Epithelial cell of prostate (primary cell): ENCODE measurements at regions not wholly inside any gene's neighbourhood (a gene's known extent, or its start where the extent isn't known, plus 50 kb on each side); places are given as distances from the start of the nearest gene placed in this dataset.

Experiments used
- DNase-seq: peaks from one replicate; pipeline ENCODE4 v3.0.0-alpha.2; 2011; ENCODE audit warnings: low read depth, low spot score
- H3K27ac ChIP-seq: fragments of 450-650 bp; 2 replicates; pipeline ENCODE4 v1.5.1; 2017; ENCODE audit warnings: mild to moderate bottlenecking

DNA sequence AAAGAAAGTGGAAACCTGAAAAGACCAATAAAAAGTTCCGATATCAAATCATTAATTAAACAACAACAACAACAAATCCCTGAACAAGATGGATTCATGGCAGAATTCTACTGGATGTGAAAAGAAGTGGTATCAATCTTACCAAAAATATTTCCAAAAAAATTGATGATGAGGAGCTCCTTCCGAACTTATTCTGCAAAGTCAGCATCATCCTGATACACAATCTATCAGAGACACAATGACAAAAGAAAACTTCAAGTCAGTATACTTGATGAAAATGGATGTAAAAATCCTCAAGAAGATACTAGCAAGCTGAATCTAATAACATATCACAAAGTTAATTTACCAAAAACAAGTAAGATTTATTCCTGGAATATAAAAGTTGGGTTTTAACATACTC lies 881.8 kb downstream of the SI start:
- no peak for DNase-seq
- H3K27ac ChIP-seq: no peak overlapping the region

DNA sequence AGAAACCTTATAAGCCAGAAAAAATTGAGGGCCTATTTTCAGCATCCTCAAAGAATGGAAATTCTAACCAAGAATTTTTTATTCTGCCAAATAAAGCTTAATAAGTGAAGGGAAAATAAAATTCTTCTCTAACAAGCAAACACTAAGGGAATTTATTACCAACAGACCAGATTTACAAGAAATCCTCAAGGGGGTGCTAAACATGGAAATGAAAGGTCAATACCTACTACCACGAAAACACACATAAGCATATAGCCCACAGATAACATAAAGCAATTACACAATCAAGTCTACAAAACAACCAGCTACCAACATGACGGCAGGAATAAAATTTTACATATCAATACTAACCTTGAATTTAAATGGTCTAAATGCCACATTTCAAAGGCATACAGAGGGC lies 883.5 kb downstream of the SI start:
- no peak for DNase-seq
- H3K27ac ChIP-seq: no peak overlapping the region

DNA sequence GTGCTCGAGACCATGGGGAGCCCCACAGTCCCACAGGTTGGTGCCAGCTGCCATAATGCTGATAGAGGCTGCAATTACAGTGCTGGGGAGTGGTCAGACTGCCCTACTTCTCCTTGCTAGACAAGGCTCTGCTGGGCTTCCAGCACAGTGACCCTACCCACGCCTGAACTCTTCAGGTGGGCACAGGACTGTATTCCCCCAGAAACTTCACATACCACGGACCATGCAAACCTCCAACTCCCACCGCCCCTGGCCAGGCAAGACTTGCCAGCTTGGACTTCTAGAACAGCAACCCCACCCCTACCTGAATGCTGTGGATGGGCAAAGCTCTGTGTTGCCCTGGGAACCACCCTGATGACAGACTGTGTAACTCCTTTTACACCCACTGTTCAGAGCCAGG lies 885.3 kb downstream of the SI start:
- H3K27ac ChIP-seq: no peak overlapping the region
- DNase-seq: no peak

DNA sequence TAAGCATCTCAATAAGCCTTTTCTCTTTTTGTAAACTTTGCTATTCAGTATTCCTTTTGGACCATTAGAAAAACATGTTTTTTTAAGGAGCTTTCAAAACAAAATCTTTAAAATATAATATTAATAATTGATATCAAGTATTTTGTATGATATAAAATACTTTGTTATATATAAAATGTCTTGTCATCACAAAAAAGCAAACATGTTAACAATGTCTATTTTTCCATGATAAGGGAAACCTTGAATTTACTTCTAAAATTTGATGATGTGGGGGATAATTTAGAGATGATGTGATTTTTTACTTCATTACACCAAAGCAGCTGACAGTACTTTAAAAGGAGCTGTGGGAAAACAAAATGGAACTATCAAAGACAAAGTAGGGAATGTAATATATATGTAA lies 887.7 kb downstream of the SI start:
- no peak overlapping the region for H3K27ac ChIP-seq
- DNase-seq: no peak

DNA sequence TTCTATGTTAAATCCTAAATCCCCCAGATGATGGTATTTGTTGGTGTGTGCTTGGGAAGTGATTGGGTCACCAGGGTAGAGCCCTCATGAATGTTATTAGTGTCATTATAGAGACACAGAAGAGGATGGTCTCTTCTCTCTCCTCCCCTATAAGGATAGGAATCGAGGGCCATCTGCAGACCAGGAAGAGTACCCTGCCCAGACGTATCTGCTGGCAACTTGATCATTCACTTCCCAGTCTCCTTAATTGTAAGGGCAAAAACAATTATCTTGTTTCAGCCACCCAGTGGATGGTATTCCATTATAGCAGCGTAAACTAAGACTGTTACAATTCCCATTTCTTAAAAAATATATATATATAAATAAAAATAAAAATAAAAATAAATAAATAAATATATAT lies 892.2 kb downstream of the SI start:
- H3K27ac ChIP-seq: no peak overlapping the region
- DNase-seq: no peak

DNA sequence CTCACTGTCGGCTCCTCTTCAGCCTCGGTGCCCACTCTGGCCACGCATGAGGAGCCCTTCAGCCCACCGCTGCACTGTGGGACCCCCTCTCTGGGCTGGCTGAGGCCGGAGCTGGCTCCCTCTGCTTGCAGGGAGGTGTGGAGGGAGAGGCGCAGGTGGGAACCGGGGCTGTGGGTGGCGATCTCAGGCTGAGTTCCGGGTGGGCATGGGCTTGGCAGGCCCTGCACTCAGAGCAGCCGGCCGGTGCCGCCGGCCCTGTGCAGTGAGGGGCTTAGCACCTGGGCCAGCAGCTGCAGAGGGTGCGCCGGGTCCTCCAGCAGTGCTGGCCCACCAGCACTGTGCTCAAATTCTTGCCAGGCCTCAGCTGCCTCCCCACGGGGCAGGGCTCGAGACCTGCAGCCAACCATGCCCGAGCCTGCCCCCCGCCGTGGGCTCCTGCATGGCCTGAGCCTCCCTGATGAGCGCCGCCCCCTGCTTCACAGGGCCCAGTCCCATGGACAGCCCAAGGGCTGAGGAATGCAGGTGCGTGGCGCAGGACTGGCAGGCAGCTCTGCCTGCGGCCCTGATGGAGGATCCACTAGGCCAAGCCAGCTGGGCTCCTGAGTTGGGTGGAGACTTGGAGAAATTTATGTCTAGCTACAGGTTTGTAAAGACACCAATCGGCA lies 899.1 kb downstream of the SI start:
- no peak for DNase-seq
- no peak overlapping the region for H3K27ac ChIP-seq

DNA sequence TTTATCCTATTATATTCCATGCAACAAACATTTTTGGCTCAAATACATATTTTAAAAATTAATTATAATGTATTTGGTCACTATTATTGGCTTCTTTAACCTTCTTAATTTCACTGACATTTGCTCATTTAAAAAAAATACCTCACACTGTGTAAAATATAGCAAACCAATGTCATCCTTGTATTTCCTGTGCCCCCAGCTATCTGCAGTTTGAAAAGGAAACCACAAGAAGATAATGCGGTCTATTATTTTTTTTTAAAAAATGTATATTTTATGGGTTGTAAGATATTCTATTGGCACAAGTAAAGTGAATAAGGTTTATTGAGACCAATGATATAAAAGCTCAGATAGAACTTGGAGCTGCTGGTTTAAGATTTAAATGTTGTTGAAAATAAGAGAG lies 904.2 kb downstream of the SI start:
- H3K27ac ChIP-seq: no peak overlapping the region
- DNase-seq: no peak

DNA sequence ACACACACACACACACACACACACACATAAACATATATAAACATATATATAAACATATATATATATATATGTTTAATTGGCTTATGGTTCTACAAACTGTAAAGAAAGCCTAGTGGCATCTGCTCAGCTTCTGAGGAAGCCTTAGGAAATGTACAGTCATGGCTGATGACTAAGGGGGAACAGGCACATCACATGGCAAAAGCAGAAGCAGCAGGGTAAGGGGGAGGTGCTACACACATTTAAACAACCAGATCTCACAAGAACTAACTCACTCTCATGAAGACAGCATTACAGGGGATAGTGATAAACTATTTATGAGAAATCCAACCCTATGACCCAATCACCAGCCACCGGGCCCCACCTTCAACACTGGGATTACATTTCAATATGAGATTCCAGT lies 922.9 kb downstream of the SI start:
- H3K27ac ChIP-seq: no peak overlapping the region
- no peak for DNase-seq

DNA sequence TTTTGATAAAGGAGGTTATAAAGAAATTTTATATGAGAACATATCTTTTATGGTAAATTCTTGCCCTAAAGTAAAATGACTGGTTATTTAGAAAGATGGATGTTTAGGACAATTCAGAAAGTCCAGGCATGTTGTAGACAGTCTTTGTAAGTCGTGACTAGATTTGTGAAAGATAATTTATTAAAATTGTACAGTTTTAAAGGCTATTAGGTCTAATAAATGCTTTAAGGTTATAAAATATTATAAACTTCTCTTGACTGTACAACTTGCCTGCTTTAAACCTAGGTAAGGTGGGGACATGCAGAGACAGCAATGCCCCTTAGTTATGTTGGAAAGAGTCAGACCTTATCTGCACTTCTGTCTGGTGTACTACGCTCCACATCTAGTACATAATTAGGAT lies 933.5 kb downstream of the SI start:
- H3K27ac ChIP-seq: no peak overlapping the region
- no peak for DNase-seq

DNA sequence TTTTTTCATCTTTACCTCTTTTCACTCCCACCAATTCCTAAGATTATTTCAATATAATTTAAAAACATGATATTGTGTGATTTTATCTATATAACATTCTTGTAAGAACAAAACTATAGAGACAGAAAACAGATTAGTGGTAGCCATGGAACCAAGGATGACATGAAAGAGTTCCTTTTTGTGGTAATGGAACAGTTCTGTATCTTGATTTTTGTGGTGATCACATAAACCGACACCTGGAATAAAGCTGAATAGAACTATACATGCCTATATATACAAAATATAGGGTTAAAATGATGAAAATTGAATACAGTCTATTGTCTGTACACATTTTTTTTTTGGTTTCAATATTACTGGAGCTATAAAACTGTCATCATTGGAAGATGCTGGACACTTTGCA lies 945.4 kb downstream of the SI start:
- H3K27ac ChIP-seq: no peak overlapping the region
- no peak for DNase-seq

DNA sequence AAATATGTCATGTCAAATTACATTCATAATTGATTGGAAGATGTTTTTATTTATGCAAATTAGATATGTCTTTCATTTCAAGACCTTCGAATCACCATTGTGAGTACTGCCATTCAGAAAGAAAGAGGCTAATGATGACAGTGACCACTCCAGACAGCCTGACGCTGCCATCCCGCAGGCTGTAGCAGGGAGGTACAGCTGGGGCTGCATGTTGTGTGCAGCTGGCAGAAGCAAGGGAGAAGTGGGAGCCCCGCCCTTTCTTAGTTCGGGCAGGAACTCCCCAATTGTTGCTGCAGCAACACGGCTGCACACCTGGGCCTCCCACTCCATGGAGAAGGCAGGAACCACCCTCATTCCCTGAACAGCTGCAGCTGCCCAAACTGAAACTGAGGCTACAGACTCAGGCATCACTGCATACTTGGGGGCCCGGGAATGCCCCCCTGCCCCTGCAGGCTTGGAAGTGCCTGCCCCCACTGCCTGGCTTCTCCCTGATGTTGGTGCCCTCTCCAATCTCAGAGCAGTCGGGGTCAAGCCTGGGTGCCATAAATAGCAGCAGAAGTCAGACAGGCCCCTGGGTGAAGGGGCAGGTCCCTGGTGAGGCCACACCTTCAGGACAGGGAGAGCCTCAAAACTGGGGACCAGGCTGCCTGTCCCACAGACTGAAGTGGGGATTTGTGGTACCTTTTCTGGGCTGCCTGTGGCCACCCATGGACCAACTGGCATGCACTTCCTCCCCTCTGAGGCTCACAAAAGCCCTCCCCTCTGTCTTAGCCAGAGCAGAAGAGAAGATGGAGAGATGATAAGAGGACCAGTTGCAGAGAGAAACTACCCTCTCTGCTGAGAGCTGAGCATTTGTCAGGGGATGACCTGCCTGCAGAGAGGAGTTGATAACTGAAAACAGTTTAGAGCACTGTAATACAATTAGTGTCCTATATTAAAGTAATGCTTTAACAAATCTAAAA lies 964.6 kb downstream of the SI start:
- no peak for DNase-seq
- H3K27ac ChIP-seq: no peak overlapping the region

DNA sequence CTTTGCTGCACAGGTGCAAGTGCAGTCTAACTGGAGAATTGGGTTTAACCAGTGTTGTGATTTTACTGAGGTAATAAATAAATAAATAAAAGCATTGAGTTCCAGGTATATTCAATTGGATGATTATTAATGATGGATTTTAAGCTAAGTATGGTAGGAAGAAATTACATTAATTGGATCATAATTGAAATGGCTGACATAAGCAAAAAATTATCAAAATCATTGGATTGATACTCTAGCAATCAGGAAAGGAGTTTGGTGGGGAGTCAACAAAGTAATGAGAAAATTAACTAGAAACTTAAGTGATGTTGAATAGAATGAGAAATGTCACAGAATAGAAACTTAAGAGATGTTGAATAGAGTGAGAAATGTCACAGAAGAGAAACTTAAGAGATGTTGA lies 981.9 kb downstream of the SI start:
- H3K27ac ChIP-seq: no peak overlapping the region
- no peak for DNase-seq

DNA sequence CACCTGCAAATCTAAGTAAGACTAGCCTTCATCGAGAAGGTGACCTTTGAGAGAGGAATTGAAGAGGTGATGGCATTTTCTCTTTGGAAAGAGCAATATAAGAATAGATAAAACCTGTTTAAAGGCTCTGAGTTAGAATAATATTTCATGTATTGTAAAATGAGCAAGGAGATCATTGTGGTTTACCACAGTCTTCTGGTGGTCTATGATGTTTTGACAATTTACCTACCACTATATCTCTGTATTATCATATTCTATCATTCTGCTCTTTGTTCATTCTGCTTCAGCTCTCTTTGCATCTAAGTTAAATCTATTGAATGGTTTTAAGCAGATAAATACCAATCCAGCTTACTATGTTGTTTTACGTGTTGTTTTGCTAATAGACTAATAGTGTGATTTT lies 982.3 kb downstream of the SI start:
- DNase-seq: no peak
- H3K27ac ChIP-seq: no peak overlapping the region

DNA sequence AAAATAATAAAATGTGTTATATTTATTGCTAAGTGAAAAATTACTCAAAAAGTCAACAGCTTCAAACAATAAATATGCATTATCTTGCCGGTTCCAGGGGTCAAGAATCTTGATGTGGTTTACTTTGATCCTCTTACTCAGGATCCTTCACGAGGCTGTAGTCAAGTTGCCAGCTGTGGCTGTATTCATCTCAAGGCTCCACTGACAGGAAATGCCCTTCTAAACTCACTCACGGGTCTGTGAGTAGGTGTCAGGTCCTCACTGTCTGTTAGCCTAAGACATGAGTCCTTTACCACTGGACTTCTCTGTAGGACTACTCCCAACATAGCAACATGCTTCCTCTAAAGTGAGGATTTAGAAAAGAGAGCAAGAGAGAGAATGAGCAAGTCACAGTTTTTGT lies 983.0 kb downstream of the SI start:
- H3K27ac ChIP-seq: no peak overlapping the region
- DNase-seq: no peak

DNA sequence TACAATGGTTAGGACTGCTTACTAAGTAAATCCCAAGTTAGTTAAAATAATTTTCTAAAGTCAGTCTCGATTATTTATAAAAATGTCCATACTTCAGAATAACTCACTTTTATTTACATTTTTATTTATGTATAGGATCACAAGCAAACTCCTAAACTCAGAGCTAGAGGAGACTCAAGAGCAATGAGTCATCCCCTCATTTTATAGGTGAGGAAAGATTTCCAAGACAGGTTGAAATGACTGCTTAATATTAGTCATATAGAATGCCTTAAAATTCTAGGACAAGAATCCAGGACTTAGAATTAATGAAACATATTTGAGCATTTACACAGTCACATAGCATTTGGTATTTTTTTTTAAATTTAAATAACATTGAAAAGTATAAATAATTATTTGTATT lies 983.8 kb downstream of the SI start:
- DNase-seq: no peak
- H3K27ac ChIP-seq: no peak overlapping the region

DNA sequence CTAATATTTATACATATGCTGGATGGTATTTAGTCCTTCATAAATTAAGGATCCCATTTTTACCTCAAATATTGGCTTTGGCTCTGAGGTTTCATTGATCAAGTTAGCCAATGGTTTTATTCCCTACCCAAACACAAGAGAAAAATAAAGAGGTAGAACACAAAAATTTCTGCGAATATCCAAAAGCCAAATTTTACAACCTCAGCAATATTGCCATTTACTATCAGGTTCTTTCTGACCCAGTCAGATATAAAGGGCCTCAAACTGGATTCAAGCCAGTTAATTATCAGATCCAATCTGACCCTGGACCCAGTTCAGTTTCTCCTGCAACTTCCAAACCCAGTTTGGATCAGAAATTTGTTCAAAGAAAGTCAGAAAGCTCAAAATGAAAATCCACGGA lies 998.1 kb downstream of the SI start:
- H3K27ac ChIP-seq: no peak overlapping the region
- DNase-seq: no peak

DNA sequence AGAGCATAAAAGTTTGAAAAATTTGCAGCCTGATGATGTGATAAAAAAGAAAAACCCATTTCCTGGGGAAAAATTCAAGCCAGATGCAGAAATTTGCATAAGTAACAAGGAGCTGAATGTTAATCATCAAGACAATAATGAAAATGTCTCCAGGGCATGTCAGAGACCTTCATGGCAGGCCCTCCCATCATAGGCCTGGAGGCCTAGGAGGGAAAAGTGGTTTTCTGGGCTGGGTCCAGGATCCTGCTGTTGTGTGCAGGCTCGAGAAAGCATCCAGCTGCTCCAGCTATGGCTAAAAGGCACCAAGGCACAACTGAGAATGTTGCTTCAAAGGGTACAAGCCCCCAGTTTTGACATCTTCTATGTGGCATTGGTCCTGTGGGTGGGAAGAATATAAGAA lies 1014.0 kb downstream of the SI start:
- no peak overlapping the region for H3K27ac ChIP-seq
- DNase-seq: no peak

DNA sequence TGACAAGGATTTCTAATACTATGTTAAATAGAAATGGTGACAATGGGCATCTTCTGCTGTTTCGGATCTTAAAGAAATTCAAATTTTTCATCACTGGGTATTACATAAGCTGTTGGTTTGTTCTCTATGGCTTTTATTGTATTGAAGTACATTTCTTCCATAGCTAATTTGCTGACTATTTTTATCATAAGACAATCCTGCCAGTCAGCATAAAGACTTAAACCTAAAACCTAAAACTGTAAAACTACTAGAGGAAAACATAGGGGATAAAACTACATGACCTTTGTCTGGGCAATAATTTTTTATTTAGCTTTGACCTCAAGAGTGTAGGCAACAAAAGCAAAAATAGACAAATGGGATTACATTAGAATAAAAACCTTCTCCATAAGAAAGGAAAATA lies 1017.4 kb downstream of the SI start:
- no peak overlapping the region for H3K27ac ChIP-seq
- no peak for DNase-seq

DNA sequence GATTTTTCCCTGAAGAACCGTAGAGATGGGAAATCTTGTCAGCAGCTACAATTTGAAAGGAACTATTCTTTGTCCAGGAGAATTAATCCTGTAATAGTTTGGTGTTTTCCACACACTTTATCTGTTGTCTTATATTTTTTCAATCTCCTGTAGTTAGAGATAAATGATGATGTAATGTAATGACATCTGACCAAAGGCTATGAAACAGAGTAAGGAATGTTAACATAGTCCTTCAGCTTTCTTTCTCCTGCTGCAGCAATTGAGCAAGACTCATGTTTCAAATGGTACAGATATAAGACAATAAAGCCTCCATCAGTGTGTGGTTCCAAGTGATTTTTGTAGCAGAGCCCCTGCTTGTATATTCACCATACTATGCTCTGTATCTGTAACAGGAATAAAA lies 1028.4 kb downstream of the SI start:
- no peak for DNase-seq
- H3K27ac ChIP-seq: no peak overlapping the region

DNA sequence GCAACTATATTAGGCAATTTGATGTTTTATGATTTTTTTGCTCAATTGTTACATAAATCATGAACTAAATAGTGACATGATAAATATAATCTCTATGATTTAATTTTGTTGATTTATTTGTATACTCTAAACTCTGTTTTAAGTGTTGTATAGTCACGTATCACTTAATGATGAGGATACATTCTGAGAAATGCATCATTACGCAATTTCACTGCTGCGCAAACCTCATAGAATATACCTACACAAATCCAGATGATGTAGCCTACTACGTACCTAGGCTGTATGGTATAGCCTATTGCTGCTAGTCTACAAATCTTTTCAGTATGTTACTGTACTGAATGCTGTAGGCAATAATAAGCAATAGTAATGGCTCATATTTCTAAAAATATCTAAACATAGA lies 1029.8 kb downstream of the SI start:
- H3K27ac ChIP-seq: no peak overlapping the region
- DNase-seq: no peak

DNA sequence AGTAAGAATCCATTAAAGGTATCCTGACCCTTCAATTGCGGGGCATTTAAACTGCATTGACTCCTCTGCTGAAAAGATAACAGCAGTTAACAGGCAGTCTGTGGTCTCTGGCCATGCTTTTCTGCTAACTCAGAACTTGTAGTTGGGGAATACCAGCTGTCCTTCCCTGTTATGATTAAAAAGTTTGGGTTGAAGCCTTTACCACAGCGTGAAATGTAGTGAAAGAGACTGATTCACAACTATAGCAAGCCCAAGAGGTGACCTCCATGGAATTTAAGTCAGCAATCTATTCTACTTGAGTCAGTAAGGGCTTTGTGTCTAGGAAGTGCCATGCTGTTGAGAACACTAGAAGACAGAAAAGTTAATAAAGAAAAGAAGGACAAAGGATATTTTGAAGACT lies 1037.3 kb downstream of the SI start:
- no peak for DNase-seq
- H3K27ac ChIP-seq: no peak overlapping the region

DNA sequence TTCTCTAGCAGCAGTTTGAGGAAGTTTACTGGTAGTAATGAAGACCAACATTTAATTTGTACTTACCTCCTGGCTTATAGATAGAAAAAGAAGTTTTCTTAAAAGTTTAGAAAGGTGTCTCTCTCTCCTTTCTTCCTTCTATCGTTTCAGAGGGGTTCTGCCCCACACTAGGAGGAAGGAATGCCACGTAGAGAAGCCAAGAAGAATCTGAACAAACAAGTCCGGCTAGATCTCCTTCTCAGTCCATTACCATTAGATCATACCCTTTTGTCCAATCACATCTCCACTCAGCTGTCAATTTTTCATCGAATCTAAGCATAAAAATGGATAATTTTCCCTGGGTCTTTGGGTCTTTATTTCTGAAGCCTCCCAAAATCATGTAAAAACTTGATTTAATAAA lies 1048.1 kb downstream of the SI start:
- H3K27ac ChIP-seq: no peak overlapping the region
- DNase-seq: no peak
